AG08396 (cell line): ENCODE measurements at regions not wholly inside any gene's neighbourhood (a gene's known extent, or its start where the extent isn't known, plus 50 kb on each side); places are given as distances from the start of the nearest gene placed in this dataset.

Experiments used
- DNase-seq: peaks from one replicate; pipeline ENCODE4 v3.0.0; 2012; ENCODE audit warnings: low spot score, mixed read lengths

- no peak for DNase-seq
Observed at GRCh38 chr12:124368421-124369032, 73.6 kb downstream of the RFLNA start.

- no peak for DNase-seq
Observed at GRCh38 chr12:124365726-124366430, 71.0 kb downstream of the RFLNA start.
